ENCODE measurements at regions not wholly inside any gene's neighbourhood (a gene's known extent, or its start where the extent isn't known, plus 50 kb on each side); places are given as distances from the start of the nearest gene placed in this dataset.

DNA sequence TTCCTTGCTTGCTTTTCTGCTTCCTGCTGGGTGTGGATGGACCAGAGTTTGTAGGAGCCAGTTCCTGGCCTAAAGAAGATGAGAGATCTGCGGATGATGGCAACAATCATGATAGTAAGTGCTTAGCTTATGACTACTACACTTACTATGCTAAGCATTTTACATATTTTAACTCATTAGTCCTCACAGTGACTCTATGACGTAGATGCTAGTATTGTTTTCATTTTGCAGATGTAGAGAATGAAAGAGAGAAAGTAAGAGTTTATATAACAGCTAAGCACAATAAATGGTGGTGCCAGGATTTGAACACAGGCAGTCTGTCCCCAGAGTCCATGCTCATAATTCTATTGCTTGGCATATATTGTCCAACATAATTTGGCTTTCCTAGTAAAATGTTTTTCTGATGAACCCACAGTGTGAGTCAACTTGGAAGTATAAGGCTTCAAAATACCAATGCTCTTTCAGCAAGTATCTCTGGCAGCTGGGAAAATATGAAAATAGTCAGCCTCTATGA, 363.2 kb upstream of the DDHD1 start:
- DNase-seq (ENCODE audit: low spot score): no peak

DNA sequence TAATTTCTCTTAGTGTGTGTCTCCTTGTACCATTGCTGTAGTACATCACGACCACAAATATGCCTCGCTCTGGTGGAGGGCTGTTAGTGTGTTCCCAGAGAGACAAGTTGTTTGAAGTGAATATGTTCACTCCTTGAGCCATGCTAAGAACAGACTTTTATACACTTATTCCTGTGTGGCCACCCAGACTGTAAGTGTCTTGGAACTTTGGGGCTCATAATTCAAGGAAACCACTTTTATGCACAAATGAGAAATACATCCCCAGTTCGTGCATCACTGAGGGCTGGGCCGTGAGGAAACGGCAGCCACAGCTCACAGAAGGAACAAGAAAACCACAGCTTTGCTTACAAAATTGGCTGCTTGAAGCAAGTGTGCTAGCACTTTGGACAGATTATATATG, 362.2 kb upstream of the DDHD1 start:
- DNase-seq (ENCODE audit: low spot score): no peak

DNA sequence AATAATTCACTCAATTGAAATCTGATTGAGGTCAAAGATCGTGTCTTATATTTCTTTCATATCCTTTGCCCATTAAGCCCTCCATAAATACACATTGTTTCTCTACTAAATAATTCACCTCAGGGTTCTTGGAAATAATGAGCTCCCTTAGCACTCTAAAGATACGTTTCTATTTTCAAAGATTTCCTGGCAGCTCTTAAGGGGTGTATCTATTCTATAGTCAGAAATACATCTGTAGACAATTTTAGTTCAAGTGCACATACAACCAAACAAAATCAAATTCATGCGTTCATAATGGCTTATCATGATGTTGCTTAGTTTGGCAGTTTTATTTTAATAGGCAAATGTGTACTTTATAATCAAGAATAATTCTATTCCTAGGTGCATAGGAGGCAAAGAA, 361.1 kb upstream of the DDHD1 start:
- DNase-seq (ENCODE audit: low spot score): no peak

DNA sequence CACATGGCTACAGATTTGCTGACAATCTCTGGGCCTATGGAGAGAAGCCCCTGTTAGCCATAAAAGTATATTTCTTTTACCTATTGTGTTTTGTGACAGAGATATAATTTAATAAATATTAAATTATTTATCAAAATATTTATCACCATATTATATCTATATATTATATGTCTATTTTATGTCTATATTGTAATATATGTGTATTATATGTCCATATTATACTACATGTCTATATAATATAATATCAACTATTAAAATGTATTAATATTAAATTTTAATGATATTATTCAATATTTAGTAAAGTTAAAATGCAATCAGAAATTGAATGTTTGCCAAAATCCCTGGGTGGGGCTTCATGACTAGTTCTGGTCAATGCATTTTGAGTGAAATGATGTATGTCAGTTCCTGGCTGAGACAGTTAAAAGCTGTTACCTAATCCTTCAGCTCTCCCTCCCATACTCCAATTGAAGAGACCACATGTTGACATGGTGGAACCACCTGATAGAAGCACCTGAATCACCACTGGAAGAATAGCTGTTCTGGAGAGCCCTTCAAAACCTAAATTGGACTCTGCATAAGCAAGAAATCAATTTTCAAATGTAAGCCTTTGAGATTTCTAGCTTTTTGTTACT, 357.3 kb upstream of the DDHD1 start:
- DNase-seq (ENCODE audit: low spot score): no peak

DNA sequence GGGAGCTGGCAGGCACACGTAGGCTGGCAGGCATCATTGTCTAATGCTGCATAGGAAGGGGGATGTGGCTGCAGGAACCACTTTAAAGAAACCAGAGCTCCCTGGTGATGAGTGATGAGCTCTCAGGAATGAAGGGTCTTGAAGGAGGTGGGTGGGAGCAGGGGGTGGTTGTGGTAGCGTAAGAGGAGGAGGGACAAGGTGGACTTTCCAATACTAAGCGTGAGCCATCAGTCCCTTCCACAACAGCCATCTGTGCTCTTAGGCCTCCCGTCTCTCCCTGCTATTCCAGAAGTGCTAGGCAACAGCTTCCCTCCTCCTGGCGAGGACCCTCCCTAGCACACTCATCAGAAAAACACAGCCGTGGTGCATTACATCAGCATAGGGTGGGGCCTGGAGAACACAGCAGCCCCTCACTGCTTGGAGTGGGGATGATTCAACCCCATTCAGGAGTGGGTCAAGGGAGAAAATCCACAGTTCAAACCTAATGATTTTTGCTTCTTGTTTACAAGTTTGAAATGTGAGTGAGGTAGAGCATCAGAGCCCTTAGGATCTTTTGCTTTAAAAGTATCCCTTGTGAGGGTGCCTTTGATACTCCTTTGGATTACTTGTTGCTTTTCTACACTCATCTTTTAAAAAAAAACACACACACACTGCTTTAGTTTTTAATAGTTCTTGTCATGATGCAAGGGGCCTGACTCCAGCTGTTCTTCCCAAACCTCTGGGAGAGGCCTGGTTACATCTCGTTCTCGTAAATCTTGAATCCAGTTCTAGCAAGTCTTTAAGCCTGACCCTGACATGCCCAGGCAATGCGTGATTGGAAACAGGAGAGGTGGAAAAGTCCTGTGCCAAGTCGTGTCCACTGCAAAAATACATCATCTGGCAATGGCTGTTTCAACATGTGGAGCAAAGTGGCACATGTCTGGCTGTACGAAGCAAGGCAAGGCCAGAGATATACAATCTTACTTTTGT, 356.4 kb upstream of the DDHD1 start:
- DNase-seq (ENCODE audit: low spot score): no peak

DNA sequence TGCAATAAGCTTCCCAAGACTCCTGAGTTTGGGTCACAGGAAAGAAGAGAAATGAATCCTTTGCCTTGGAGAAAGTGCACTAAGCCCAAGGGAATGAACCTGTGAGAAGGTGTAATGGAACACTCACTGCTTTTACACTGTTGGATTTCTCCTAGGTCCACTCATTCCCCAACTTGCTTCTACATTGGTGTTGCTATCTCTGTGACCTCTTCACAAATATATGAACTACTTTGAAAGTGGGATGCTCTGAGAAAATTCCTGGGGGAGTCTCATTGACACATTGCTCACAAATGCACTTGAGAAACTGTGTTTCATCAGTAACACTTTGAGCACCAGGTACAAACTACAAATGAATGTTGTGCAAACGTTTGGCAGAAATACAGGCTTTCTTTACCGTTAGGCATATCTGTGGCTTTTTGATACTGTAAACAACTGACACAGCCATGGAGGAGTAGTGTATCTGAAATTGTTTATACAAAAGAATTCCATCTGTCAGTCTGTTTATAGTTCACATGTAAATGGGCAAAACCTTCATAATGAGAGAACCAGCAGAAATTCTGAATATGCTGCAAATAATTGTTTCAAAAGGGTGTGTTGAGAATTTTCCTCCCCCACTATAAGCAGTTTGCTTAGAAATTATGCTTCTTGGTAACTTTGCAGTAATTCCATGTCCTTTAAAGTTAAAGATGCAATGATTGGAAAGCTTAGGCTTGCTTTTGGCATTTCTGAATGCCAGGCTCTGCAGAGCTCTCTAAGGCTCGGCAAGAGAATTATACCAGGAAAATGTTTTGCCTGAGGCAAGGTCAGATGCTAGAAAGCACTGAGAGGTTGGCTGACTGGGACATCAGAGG, 348.5 kb upstream of the DDHD1 start:
- DNase-seq (ENCODE audit: low spot score): no peak

DNA sequence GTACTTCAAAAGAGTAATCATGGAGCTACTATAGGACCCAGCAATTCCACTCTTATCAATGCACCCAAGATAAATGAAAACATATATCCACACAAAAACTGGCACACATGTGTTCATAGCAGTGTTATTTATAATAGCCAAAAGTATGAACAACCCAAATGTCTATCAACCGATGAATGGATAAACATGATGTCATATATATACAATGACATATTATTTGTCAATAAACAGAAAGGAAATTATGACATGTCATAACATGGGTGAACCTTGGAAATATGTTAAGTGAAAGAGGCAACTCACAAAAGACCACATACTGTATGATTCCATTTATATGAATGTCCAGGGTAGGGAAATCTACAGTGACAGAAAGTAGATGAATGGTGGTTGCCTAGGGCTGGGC, 347.1 kb upstream of the DDHD1 start:
- no peak for DNase-seq (ENCODE audit: low spot score)

DNA sequence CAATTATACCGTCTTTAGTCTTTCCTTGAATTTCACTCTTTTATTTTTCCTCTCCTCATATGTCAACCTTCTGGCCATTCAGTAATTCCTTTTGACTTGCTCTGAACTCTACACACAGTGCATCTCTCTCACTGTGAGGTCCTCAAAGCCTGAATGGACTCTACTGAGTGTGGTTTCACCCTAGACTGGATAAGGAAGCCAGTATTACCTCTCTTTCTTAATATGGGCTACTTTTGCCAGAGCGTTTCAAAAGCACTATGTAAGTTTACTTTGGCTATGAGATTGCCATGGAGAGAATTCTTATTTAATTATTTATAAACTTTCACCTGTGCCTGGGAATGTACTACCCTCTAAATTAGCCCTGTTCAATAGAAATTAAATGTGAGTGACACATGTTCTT, 343.5 kb upstream of the DDHD1 start:
- no peak for DNase-seq (ENCODE audit: low spot score)

DNA sequence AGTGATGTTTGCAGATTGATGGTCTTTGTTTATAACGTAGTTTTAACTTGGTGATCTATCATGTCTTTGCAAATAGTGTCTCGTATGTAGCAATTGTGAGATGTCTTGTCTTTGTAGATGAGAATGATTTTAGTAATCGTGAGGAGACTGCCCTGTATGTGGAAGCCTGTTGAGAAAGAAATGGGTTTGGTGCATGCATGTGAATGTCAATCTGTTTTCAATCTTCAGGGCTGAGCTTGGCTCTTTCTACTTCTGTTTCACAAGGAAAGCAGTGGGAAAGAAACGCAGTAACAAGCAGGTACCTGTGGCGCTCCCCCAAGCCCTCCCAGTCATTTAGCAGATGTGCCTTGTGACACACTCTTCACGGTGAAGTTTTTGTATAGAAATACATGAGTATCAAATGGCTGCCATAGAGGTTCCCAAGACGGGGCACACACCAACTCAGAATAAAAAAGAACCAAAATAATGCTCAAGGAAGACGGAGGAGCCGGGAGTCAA, 342.8 kb upstream of the DDHD1 start:
- DNase-seq (ENCODE audit: low spot score): no peak

DNA sequence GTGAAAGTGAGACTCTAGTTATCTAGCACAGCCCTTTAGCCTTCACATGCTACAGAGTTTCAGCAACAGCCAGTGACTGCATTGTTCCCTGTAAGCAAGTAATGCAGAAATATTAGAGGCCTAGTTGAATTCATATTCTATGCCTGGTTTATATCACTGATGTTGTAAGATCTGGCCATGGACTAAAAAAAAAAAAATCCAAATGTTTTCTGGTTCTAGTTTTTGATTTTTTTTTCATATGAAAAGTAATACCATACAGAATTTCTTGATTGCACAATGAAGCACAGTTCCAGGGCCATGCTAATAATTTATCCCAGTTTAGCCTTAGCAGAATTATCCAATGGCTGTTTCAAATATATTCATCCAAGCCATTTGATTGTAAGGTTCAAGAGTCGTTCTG, 341.5 kb upstream of the DDHD1 start:
- no peak for DNase-seq (ENCODE audit: low spot score)

DNA sequence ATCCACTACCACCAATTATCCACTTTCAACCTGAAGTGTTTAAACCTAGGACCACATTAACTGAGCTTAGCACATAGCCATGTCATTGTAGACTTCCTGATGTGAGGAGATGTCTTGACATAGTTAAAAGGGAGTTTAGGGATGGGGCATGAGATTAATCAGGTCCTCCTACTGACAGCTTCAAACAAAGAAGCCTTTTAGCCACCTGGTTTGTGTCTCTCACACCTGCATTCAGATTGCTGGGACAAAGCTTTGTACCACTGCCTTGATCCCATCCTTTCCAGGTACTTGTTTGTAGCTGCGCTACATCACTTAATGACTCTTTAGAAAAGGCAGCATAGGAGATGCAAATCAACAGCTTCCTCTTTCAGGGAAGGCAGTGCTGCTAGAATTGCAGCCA, 340.7 kb upstream of the DDHD1 start:
- no peak for DNase-seq (ENCODE audit: low spot score)

DNA sequence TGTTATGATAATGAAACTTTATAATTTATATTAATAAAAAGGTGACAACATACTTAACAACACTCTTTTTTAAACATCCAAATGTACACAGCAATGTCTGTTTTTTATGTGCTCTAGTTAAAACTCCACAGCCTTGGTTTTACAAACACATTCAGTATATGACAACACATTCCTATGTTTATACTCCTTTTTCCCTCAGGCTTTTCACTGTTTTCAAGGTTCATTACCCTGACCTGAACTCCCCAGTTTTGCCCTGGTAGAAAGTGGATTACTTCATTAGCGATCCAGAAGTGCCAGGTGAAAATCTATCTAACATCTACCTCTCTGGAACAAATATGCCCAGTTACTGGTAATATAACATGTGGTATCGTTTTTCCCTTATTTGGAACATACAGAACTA, 340.2 kb upstream of the DDHD1 start:
- DNase-seq (ENCODE audit: low spot score): peak; percentile 2

DNA sequence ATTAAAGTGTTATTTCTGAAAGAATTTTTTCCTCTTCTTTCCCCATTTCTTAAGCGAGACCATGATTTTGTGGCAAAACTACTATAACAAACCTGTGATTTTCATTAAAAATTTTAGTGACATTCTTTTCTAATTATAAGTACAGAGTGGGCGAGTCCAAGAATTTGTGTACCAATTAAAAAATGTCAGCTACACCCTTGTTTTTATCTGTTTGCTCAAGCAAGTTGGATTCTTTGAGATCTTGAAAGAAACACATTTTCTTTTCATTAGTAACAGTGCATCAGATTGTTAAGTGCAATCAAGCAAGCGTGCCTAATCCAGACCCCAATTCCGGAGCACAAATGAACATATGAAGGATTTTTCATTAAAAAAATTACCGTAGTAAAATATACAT, 338.8 kb upstream of the DDHD1 start:
- DNase-seq (ENCODE audit: low spot score): no peak

DNA sequence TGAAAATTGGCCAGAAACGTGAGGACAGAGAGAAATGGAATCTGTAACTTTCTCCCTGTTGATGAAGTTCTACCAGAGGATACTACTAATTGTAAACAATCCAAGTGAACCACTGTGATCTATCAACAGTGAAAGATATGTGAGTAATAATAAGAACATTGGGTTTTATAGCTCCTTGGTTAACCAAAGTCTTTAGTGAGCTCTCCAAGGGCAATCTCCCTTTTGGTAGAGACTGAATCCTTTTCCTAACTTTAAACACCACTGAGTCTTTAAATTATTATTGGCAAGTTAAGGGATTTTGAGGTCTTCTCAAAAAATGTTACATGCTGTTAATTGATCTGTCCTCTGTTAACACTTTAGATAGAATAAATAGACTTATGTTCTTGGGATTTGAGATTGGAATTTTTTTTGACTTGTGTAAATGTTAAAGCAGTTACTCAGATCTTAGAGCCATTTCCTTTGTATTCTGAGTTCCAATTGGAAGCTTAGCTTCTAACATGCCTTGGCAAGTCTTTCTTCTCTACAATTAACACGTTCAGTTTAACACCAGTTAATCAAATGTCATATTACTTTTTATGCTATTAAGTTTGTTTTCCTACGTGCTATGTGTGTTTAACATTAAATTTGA, 338.2 kb upstream of the DDHD1 start:
- DNase-seq (ENCODE audit: low spot score): peak; percentile 4

DNA sequence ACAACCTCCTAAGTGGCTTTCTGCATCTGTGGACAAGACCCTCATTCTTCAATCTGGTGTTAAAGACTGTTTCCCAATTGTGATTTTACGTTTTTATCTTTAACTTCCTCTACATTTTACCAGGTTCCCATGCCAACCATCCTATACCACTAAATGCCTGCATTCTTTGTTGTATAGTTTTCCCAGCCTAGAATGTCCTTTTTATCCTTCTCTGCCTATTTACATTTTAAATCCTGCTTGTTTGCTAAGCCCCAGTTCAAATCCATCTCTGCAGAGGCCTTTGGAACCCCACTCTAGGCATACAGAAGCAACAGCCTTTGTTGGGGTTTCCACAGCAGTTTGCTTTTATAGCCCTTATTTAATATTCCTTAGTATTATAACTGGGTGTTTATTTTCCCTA, 325.1 kb upstream of the DDHD1 start:
- no peak for DNase-seq (ENCODE audit: low spot score)

DNA sequence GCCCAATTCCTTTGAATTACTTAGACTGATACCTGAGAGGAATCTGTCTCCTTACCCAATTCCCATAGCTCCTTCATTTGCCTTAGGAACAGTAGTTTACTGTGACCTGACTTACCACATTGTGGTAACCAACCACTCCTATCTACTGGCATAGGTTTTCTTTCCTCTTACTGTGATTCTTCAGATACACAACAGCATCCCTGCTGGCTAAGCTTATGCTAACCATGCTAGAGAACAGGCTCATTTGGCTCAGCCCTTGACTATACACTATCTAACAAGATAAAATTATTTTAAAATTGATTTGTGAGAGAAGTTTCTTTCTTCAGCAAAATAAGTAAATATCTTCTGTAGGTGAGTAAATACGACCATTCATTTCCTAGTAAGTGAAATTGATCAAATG, 320.4 kb upstream of the DDHD1 start:
- DNase-seq (ENCODE audit: low spot score): no peak

DNA sequence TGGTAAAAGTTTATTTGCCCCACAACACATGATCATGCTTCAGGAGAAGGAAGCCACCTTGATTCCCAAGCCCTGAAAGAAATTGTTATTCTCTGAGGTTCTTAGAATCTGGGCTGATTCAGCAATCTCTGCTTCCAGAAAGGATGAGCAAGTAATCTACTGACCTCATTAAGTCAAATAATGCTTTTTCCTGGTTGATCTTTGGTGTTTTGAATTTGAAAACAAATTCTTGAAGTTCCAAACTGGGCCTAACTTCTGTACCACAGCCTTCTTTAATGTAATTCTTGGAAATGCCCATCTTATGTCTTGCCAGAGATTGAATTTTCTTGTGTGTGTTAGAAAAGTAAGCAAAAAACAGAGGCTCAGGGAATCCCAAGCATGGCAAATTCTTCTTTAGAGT, 319.2 kb upstream of the DDHD1 start:
- DNase-seq (ENCODE audit: low spot score): no peak

DNA sequence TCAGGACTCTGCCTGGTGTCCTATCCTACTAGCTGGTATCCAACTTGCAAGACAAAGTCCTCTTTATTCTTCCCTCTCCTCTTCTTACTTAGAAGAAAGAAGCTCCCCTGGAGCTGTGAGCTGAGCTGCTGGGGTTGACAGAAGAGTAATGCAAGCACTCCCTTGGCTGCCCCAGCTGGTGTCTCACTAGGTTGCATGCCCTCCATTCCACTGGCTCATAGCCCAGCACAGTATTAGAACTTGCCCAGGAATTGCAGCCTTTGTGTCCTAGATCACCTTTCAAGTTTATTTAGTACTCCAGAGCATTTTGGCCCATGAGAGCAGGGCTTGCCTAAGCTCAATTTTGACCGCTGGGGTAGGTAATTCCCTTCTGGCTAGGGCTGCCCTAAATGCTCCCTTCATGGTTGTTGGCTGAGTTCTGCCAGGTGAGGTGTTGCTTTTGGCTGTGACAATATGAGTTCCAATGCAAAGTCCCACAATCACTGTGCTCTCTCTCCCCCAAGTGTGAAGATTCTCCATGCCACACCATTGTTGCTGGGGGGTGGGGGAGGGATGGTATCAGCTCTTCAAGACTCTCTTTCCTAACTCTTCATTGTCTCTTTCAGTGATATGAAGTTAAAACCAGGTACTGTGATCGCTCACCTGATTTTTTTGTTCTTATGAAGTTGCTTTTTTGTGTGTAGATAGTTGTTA, 317.4 kb upstream of the DDHD1 start:
- DNase-seq (ENCODE audit: low spot score): no peak

DNA sequence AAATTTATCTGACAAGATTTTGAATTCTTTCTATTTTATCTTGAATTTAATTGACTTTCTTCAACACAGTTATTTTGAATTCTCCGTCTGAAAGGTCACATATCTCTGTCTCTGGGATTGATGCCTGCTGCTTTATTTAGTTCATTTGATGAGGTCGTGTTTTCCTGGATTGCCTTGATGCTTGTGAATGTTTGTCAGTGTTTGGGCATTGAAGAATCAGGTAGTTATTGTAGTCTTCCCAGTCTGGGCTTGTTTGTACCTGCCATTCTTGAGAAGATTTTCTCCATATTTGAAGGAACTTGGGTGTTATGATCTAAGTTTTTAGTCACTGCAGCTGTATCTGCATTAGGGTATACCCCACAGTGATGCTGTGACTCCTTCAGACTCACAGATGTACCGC, 315.8 kb upstream of the DDHD1 start:
- no peak for DNase-seq (ENCODE audit: low spot score)

DNA sequence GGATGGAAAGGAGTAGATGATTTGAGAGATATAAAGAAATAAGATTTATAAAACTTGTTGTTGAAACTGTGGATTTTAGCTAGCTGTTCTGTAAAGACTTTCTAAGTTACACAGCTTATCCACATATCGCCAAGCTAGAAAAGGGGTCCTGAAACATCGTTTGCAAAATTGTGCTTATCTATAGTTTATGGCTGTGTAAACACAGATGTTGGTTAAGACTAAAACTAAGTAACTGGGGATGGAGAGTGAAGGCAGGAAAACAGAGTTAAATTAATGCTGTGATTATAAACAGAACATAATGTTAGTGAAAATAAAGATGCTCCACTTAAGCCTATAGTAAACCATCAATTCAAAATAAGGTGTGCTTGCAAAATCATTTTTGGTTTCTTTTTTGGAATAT, 311.3 kb upstream of the DDHD1 start:
- DNase-seq (ENCODE audit: low spot score): no peak

All from cerebellar cortex (tissue), 1 donor.